NOMO-1 treated with dmso at 0.1 percent for 144 hours (cell line): ENCODE measurements at regions not wholly inside any gene's neighbourhood (a gene's known extent, or its start where the extent isn't known, plus 50 kb on each side); places are given as distances from the start of the nearest gene placed in this dataset.
"Not testable (repeated sequence)": the region's sequence is repeated elsewhere in the genome, so short reads cannot be mapped to it uniquely, and the experiment has no call there.

Experiments used
- DNase-seq: peaks from one replicate; lab custom pipeline; 2025; ENCODE audit not compliant: unreplicated experiment; lab: John Stamatoyannopoulos, UW

- DNase-seq: no peak
Observed at GRCh38 chr2:193187816-193188215, 993.1 kb upstream of the TMEFF2 start.

GRCh38 chr2:193170981-193171380 is 976.2 kb upstream of the TMEFF2 start:
- DNase-seq: not testable (repeated sequence)

DNA sequence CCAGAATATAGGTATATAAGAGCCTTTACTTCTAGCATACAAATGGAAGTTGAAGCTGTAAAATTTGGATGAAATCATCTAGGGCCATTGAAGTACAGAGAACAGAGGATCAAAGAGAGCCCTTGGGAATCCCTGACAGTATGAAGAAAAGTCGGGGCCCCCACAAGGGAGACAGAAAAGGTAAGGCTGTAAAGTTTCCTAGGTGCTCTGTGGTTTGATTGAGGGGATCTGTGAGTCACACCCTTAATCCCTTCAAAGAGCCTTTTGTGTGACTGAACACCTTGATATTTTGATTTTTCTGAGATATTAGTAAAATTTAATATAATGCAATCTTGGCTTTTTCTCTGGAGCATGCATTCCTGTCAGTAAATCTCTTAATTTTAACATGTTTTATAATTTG is 961.7 kb upstream of the TMEFF2 start:
- DNase-seq: no peak

DNA sequence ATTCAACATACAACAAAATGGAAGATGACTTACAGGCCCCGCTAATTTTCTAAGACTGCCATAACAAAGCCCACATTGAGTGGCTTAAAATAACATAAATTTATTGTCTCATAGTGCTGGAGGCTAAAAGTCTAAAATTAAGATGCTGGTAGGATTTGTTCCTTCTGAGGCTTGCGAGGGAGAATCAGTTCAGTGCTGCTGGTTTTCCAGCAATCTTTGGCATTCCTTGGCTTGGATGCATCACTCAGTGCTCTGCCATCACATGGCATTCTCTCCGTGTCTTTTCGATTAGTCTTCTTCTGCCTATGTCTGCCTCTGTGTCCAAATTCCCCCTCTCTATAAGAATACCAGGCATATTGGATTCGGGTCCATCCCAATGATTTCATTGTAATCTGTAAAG is 959.3 kb upstream of the TMEFF2 start:
- no peak for DNase-seq

DNA sequence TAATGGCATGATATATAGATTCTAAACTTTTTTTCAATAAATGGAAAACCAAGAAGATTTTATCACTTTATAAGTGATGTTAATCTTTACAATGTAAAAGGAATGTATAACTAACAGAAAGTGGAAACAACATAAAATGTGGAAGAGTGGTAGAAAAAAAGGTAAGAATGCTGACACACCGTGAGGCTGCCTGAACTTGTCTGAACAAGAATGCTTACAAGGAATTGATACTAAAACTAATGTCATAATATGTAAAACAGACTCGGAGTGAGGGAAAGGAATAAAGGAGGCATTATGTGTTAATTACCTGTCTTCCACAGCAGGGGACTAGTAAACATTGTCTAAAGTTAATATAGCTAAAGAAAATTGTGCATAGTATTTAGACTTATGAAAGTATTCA is 958.8 kb upstream of the TMEFF2 start:
- DNase-seq: no peak

DNA sequence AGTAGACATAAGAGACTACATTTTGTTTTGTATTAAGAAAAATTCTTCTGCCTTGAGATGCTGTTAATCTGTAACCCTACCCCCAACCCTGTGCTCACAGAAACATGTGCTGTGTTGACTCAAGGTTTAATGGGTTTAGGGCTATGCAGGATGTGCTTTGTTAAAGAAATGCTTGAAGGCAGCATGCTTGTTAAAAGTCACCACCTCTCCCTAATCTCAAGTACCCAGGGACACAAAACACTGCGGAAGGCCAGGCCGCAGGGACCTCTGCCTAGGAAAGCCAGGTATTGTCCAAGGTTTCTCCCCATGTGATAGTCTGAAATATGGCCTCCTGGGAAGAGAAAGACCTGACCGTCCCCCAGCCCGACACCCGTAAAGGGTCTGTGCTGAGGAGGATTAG is 947.7 kb upstream of the TMEFF2 start:
- not testable (repeated sequence) for DNase-seq

DNA sequence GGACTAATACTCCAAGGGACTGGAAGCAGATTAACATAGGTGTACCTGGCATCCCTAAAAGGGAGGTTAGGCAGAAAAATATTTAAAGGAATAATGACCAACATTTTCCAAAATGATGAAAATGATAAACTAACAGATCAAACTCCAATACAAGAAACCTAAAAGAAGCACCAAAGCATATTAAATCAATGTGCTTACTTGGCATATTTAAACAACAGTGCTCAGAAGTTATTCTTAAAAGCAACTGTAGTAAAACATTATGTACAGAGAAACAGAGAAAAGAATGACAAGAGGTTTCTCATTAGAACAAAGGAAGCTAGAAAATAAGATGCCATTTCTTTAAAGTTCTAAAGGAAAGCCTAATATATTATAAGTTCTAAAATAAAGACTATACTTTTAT is 947.3 kb upstream of the TMEFF2 start:
- no peak for DNase-seq

DNA sequence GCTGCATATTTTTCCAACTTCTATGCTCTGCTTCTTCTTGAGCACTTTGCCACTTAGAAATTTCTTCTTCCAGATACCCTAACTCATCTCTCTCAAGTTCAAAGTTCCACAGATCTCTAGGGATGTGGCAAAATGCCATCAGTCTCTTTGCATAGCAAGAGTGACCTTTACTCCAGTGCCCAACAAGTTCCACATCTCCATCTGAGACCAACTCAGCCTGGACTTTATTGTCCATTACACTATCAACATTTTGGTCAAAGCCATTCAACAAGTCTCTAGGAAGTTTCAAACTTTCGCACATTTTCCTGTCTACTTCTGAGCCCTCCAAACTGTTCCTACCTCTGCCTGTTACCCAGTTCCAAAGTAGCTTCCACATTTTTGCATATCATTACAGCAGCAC is 946.2 kb upstream of the TMEFF2 start:
- not testable (repeated sequence) for DNase-seq

- no peak for DNase-seq
Observed at GRCh38 chr2:193124815-193125214, 930.1 kb upstream of the TMEFF2 start.

- DNase-seq: no peak
Observed at GRCh38 chr2:193114827-193115226, 920.1 kb upstream of the TMEFF2 start.

- DNase-seq: no peak
Observed at GRCh38 chr2:193112986-193113385, 918.3 kb upstream of the TMEFF2 start.

DNA sequence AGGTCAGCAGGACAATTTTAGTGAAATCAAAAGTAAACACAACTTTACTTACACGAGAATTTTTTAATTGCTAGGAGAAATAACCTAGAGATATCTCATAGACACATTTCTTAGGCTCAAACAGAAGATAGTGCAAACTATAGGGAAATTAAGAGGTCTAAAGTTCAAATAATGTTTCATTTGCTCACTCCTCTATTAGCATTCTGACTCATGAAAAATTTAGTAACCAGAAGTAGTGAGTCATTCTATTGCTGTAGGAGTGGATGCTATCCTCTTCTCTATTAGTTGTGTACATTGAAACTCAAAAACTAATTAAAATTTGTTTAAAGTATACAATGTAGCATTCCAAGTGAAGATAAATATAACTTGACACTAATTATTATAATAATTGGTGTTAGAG is 908.3 kb upstream of the TMEFF2 start:
- no peak for DNase-seq

- no peak for DNase-seq
Observed at GRCh38 chr2:193101591-193101990, 906.9 kb upstream of the TMEFF2 start.

DNA sequence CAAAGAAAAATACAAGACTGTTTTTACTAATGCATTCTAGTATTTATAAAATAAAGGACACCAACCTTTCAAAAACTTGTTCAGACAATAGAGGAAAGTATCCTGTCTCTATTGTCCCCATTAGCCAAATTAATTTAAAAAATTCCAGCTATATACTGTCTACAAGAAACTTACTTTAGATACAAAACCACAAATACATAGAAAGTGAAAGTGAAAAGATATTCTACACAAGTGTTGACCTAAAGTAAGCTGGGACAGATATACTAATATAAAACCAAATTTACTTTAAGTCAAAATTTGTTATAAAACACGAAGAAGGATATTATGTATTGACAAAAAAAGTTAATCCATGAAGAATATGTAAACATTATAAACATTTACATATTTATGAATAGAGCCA is 893.3 kb upstream of the TMEFF2 start:
- no peak for DNase-seq

GRCh38 chr2:193076995-193077394 is 882.3 kb upstream of the TMEFF2 start:
- DNase-seq: no peak

DNA sequence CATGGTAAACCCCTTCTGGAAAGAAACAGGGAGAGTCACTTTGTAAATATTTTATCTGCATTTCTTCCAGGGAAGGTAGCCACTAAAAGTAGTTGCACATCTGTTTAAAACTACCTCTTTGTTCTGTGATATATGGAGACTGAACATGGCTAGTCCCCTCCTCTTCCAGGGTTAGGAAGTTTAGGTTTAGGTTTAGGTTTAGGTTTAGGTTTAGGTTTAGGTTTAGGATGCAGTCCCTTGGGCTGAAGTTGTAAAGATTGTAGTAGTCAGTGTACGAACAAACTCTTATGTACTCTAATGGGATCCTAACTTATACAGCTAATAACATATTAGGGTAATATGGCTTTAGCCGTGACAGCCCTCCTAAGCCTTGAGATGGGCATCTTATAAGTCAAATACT is 880.2 kb upstream of the TMEFF2 start:
- DNase-seq: no peak

DNA sequence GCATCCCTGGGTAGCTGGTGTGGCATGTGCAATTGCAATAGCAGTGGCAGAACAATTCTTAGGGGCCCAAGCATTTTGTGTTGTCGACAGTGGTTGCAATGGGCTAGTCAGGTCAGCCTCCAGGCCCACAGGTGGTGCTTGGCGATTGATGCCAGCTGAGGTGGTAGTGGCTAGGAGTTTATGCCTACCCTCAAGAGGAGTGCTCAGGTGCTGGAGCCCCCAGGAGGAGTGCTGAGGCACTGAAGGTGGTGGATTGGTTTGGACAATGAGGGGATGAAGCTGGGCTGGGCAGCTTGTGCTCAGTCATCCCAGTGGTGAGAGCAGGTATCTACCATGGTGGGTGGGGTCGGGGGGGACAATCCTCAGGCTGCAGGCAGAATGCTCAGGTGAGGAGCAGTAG is 877.9 kb upstream of the TMEFF2 start:
- DNase-seq: no peak

DNA sequence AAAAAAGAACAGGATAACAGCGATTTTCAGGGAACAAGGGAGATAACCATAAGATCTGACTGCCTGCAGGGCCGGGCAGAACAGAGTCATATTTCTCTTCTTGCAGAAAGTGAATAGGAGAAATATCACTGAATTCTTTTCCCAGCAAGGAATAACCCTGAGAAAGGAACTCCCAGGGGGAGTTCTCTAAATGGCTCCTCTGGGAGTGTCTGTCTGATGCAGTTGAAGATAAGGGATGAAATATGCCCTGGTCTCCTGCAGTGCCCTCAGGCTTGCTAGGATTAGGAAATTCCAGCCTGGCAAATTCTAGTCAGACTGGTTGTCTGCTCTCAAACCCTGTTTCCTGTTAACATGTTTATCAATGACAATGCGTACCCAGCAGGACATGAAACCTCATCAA is 830.8 kb upstream of the TMEFF2 start:
- not testable (repeated sequence) for DNase-seq

- DNase-seq: no peak
Observed at GRCh38 chr2:193024791-193025190, 830.1 kb upstream of the TMEFF2 start.

DNA sequence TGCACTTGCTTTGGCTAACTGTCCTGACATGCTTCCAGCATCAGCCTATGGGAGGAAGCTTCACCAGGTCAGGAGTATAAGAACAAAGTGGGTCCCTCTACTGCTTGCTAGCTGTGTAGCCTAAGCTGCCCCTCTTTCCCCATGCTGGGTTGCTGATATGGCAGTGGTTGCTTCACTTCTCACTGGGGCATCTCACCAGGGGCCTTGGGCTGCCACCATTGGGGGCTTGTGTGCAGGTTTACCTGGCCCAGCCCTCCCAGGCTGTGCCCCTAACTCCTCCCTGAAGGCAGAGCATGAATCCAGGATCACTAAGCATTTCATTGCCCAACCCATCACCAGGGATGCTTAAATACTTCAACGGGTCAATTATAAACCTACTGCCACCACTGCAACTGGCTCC is 817.1 kb upstream of the TMEFF2 start:
- DNase-seq: no peak

- DNase-seq: no peak
Observed at GRCh38 chr2:192993059-192993458, 798.3 kb upstream of the TMEFF2 start.

DNA sequence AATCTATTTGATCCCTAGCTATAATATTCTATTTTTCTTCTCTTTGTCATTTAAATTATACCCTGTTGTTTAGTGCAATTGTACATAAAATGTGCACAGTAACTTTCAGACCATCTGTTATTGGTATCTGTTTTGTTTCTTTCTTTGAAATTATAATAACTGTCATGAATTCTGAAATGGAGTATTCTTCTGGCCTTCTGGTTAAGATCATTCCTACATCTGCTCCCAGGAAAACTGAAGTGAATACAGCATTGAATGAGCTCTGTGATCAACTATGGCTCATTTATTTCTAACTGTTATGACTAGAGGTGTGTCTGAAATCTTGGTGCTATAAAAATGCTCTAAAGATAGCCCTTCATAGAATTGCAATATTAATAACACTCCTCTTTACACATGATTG is 788.4 kb upstream of the TMEFF2 start:
- DNase-seq: no peak

DNA sequence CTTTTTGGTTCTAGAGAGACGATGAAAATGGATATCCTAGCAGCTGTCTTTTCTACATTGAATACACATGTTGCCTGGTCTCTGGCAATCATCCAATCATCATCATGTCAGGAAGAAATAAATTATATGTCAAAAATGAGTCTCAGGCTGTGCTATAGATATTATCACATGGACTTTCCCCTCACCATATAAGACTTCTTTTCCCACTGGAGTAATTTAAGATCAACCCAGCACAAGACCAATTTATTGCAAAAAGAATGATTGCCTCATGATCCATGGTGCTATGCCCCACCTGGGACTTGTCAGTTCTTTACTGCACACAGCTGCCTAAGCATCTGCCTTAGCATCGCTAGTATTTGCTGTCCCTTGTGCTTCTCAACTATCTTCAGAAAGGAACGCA is 783.7 kb upstream of the TMEFF2 start:
- DNase-seq: no peak

- DNase-seq: no peak
Observed at GRCh38 chr2:192971981-192972380, 777.2 kb upstream of the TMEFF2 start.
